ENCODE measurements at regions not wholly inside any gene's neighbourhood (a gene's known extent, or its start where the extent isn't known, plus 50 kb on each side); places are given as distances from the start of the nearest gene placed in this dataset.

DNA sequence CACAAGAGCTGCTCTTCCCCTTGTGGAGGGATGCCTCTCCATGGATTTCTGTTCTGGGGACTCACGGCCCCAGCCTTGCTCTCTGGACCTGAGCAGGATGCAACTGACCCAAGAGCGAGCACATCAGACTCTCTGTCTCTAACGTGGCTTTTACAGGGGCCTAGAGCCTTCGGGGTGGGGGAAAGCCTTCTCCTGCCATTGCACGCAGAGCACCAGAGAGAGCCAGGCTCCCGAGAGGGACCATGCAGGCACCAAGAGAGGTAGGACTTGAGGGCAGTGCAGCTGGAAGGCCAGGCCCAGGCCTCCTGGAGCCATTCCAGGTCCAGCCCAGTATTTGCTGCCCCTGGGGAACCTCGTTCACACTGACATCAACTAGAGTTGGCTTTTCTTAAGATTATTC is 475.6 kb upstream of the MYT1L start:
- no peak overlapping the region for H3K4me3 ChIP-seq

GRCh38 chr2:2805263-2805662 is 474.2 kb upstream of the MYT1L start:
- Histone ChIP-seq H3K4me3 (no peak overlapping the region), H3K36me3 (no peaks in the 10 kb centered on the region), H3K9me3 (peaks cover 0 to 9% (median 4%) of the 10 kb centered on the region in 4 donors), H3K27ac (replicated peaks in 1 of 4) (no peak overlapping the region), H3K27me3 (no peaks in the 10 kb centered on the region), H3K4me1 (no peaks in the 10 kb centered on the region)
- intact Hi-C loops (cut with DNase I) = no loop called here
- no peak for TF ChIP-seq EP300 (IDR thresholded peaks at IDR 0.05)
- no peak for TF ChIP-seq POLR2AphosphoS5 (IDR thresholded peaks at IDR 0.05)
- TF ChIP-seq CTCF (IDR thresholded peaks at IDR 0.05) = no peak
- TF ChIP-seq POLR2A (IDR thresholded peaks at IDR 0.05; ENCODE audit: low read depth) = no peak
- peak; percentile 89 for DNase-seq (ENCODE audit: extremely low spot score)
- 74% methylated on average over 5 of the region's 5 CpGs for WGBS

More for the DNA sequence above, 475.6 kb upstream of the MYT1L start:
- TF ChIP-seq POLR2A (IDR thresholded peaks at IDR 0.05; ENCODE audit: low read depth) (no peak), CTCF (IDR thresholded peaks at IDR 0.05) (no peak), EP300 (IDR thresholded peaks at IDR 0.05) (no peak), POLR2AphosphoS5 (IDR thresholded peaks at IDR 0.05) (no peak)
- DNase-seq (ENCODE audit: extremely low spot score) = peak; percentile 86
- no peak overlapping the region for H3K27ac ChIP-seq (replicated peaks in 1 of 4)
- no peaks in the 10 kb centered on the region for H3K27me3 ChIP-seq
- 75% methylated on average over 1 of the region's 7 CpGs for WGBS
- intact Hi-C loops (cut with DNase I) = no loop called here
- no peaks in the 10 kb centered on the region for H3K36me3 ChIP-seq
- peaks cover 0 to 9% (median 4%) of the 10 kb centered on the region in 4 donors for H3K9me3 ChIP-seq
- H3K4me1 ChIP-seq = no peaks in the 10 kb centered on the region

DNA sequence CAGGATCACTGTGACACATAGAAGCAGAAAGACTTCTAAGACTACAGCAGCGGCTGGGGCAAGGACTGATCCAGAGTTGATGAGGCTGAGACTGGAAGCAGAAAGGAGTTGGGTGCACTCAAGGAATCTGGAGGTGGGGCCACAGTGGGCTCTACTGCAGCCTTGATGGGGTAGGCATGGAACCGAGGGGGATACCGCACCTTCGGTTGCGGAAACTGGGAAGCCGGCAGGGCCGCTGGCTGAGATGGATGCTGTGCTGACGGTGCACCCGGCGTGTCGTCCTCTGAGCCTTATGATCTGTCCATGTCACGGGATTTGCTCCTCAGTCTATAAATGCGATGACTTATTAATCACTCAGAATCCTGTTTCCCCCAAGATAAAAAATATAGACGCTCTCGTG is 473.5 kb upstream of the MYT1L start:
- intact Hi-C loops (cut with DNase I) = no loop called here
- Histone ChIP-seq H3K9me3 (peaks cover 0 to 9% (median 4%) of the 10 kb centered on the region in 4 donors), H3K27me3 (no peaks in the 10 kb centered on the region), H3K36me3 (no peaks in the 10 kb centered on the region), H3K4me3 (no peak overlapping the region), H3K4me1 (no peaks in the 10 kb centered on the region), H3K27ac (replicated peaks in 1 of 4) (no peak overlapping the region)
- TF ChIP-seq EP300 (IDR thresholded peaks at IDR 0.05) = no peak
- no peak for TF ChIP-seq POLR2A (IDR thresholded peaks at IDR 0.05; ENCODE audit: low read depth)
- TF ChIP-seq POLR2AphosphoS5 (IDR thresholded peaks at IDR 0.05) = no peak
- TF ChIP-seq CTCF (IDR thresholded peaks at IDR 0.05) = no peak
- 93% methylated on average over 12 of the region's 15 CpGs for WGBS
- peak; percentile 66 for DNase-seq (ENCODE audit: extremely low spot score)

GRCh38 chr2:2801458-2801857 is 470.4 kb upstream of the MYT1L start:
- intact Hi-C loops (cut with DNase I) = no loop called here
- Histone ChIP-seq H3K27ac (replicated peaks in 1 of 4) (no peak overlapping the region), H3K27me3 (no peaks in the 10 kb centered on the region), H3K9me3 (peaks cover 0 to 9% (median 4%) of the 10 kb centered on the region in 4 donors), H3K36me3 (no peaks in the 10 kb centered on the region), H3K4me3 (no peak overlapping the region), H3K4me1 (no peaks in the 10 kb centered on the region)
- DNase-seq (ENCODE audit: extremely low spot score) = peak; percentile 31
- TF ChIP-seq POLR2AphosphoS5 (IDR thresholded peaks at IDR 0.05) (no peak), CTCF (IDR thresholded peaks at IDR 0.05) (no peak), POLR2A (IDR thresholded peaks at IDR 0.05; ENCODE audit: low read depth) (no peak), EP300 (IDR thresholded peaks at IDR 0.05) (no peak)
- 93% methylated on average over 3 of the region's 3 CpGs for WGBS

GRCh38 chr2:2800697-2801096 is 469.6 kb upstream of the MYT1L start:
- intact Hi-C loops (cut with DNase I) = no loop called here
- no peak overlapping the region for H3K4me3 ChIP-seq
- no peaks in the 10 kb centered on the region for H3K4me1 ChIP-seq
- H3K36me3 ChIP-seq = no peaks in the 10 kb centered on the region
- TF ChIP-seq POLR2A (IDR thresholded peaks at IDR 0.05; ENCODE audit: low read depth) (no peak), POLR2AphosphoS5 (IDR thresholded peaks at IDR 0.05) (no peak), CTCF (IDR thresholded peaks at IDR 0.05) (no peak), EP300 (IDR thresholded peaks at IDR 0.05) (no peak)
- H3K27ac ChIP-seq (replicated peaks in 1 of 4) = no peak overlapping the region
- peaks cover 0 to 9% (median 4%) of the 10 kb centered on the region in 4 donors for H3K9me3 ChIP-seq
- H3K27me3 ChIP-seq = no peaks in the 10 kb centered on the region
- WGBS = 94% methylated on average over 3 of the region's 3 CpGs
- peak; percentile 70 for DNase-seq (ENCODE audit: extremely low spot score)
